H1 (cell line): ENCODE measurements at regions not wholly inside any gene's neighbourhood (a gene's known extent, or its start where the extent isn't known, plus 50 kb on each side); places are given as distances from the start of the nearest gene placed in this dataset.

ENCODE experiments used
- CTCF ChIA-PET: fragments of 300-600 bp; sonication (Branson Sonifier 250); formaldehyde crosslinking; loops from one replicate; lab custom pipeline; 2021; ENCODE audit not compliant: partially characterized antibody; lab: Charles Lee
- POLR2A ChIA-PET: fragments of 300-600 bp; sonication (Branson Sonifier 250); formaldehyde crosslinking; loops from one replicate; lab custom pipeline; 2021; ENCODE audit warnings: inconsistent platforms; ENCODE audit not compliant: partially characterized antibody; lab: Charles Lee
- DNase-seq, 2 experiments: peaks; one replicate each; pipeline versions ENCODE4 v3.0.0 to v3.0.0-alpha.2; 2010 to 2022; ENCODE audit warnings: low spot score in 2 of 2, low read depth in 1 of 2, mixed read lengths in 1 of 2
- FAIRE-seq: peaks from 2 replicates; lab custom pipeline; 2011; peaks lifted over from hg19 to GRCh38; lab: Jason Lieb, UNC
- H2AFZ ChIP-seq: 2 replicates; pipeline ENCODE4 v1.8.1; 2012; ENCODE audit warnings: low read length, inconsistent platforms
- H2AK5ac ChIP-seq: 2 replicates; pipeline ENCODE4 v1.6.1; 2013; ENCODE audit warnings: low read depth, low read length
- H2BK120ac ChIP-seq: replicated peaks from 2 replicates; pipeline ENCODE3; 2013; ENCODE audit warnings: low read depth, low read length, inconsistent platforms
- H2BK12ac ChIP-seq: 2 replicates; pipeline ENCODE4 v1.6.1; 2013; ENCODE audit warnings: low read depth, low read length
- H2BK15ac ChIP-seq: 2 replicates; pipeline ENCODE4 v1.6.1; 2013; ENCODE audit warnings: low read length
- H2BK20ac ChIP-seq: 2 replicates; pipeline ENCODE4 v1.6.1; 2013; ENCODE audit warnings: low read length
- H2BK5ac ChIP-seq: 2 replicates; pipeline ENCODE4 v1.6.1; 2013; ENCODE audit warnings: low read depth, low read length
- H3K14ac ChIP-seq: 2 replicates; pipeline ENCODE4 v1.6.1; 2013; ENCODE audit warnings: inconsistent platforms; ENCODE audit not compliant: insufficient read length
- H3K18ac ChIP-seq: 2 replicates; pipeline ENCODE4 v1.6.1; 2013; ENCODE audit warnings: low read length; ENCODE audit errors: extremely low read depth
- H3K23ac ChIP-seq: 2 replicates; pipeline ENCODE4 v1.6.1; 2013; ENCODE audit warnings: inconsistent platforms; ENCODE audit not compliant: insufficient read length
- H3K23me2 ChIP-seq: 2 replicates; pipeline ENCODE4 v1.6.1; 2013; ENCODE audit warnings: low read depth, low read length
- H3K27ac ChIP-seq: 2 replicates; pipeline ENCODE4 v1.6.1; 2011; ENCODE audit warnings: low read depth, low read length, inconsistent platforms
- H3K27me3 ChIP-seq, 4 experiments: replicated peaks in 1 of 4; 1 replicate in 1 of 4; 2 replicates in 3 of 4; pipeline versions ENCODE4 v1.6.1 to v1.8.1; 2011 to 2013; ENCODE audit warnings: low read length in 3 of 4, mild to moderate bottlenecking in 3 of 4, inconsistent platforms in 2 of 4, mixed read lengths in 2 of 4, moderate library complexity in 1 of 4; ENCODE audit not compliant: control insufficient read depth in 3 of 4, insufficient read depth in 3 of 4; ENCODE audit errors: extremely low read depth in 1 of 4
- H3K36me3 ChIP-seq, 4 experiments: 2 replicates each; pipeline versions ENCODE4 v1.6.1 to v1.8.1; 2011 to 2013; ENCODE audit warnings: mild to moderate bottlenecking in 4 of 4, low read length in 3 of 4, moderate library complexity in 2 of 4, control low read depth in 1 of 4, inconsistent platforms in 1 of 4; ENCODE audit not compliant: insufficient read depth in 4 of 4, control insufficient read depth in 2 of 4
- H3K4ac ChIP-seq: replicated peaks from 2 replicates; pipeline ENCODE3; 2013; ENCODE audit warnings: low read length, low read depth, mixed read lengths, inconsistent platforms; ENCODE audit not compliant: insufficient read length
- H3K4me1 ChIP-seq, 4 experiments: replicated peaks in 1 of 4; 1 replicate in 1 of 4; 2 replicates in 3 of 4; pipeline versions ENCODE4 v1.6.1 to v1.8.1; 2011 to 2013; ENCODE audit warnings: low read length in 3 of 4, inconsistent platforms in 2 of 4, mixed read lengths in 1 of 4; ENCODE audit not compliant: insufficient read depth in 4 of 4, control insufficient read depth in 3 of 4
- H3K4me2 ChIP-seq, 2 experiments: 2 replicates each; pipeline versions ENCODE4 v1.6.1 to v1.8.1; 2011 to 2013; ENCODE audit warnings: low read depth in 2 of 2, low read length in 2 of 2, control low read depth in 1 of 2, inconsistent platforms in 1 of 2, mild to moderate bottlenecking in 1 of 2; ENCODE audit not compliant: insufficient read depth in 1 of 2
- H3K4me3 ChIP-seq, 4 experiments: fragments of 200-600, 300-600 bp in 1 of 4; sonication (generic), shearing (Covaris generic), sonication (Bioruptor Twin) in 1 of 4; 2 replicates each; pipeline versions ENCODE4 v1.5.1 to v1.8.1; 2011 to 2016; ENCODE audit warnings: low read length in 4 of 4, low read depth in 3 of 4, control low read depth in 2 of 4, inconsistent platforms in 2 of 4, mild to moderate bottlenecking in 2 of 4, mixed read lengths in 1 of 4, moderate library complexity in 1 of 4; ENCODE audit not compliant: insufficient read depth in 2 of 4; ENCODE audit errors: extremely low read depth in 1 of 4
- H3K56ac ChIP-seq: replicated peaks from 2 replicates; pipeline ENCODE3; 2013; ENCODE audit warnings: low read depth, mild to moderate bottlenecking, mixed read lengths, low read length, inconsistent platforms; ENCODE audit not compliant: insufficient read length
- H3K79me1 ChIP-seq: 2 replicates; pipeline ENCODE4 v1.6.1; 2013; ENCODE audit warnings: low read depth, low read length, control low read depth
- H3K79me2 ChIP-seq, 2 experiments: 2 replicates each; pipeline versions ENCODE4 v1.6.1 to v1.8.1; 2012 to 2013; ENCODE audit warnings: low read length in 2 of 2, mild to moderate bottlenecking in 2 of 2, inconsistent platforms in 1 of 2; ENCODE audit not compliant: insufficient read depth in 2 of 2, control insufficient read depth in 1 of 2
- H3K9ac ChIP-seq, 4 experiments: replicated peaks in 1 of 4; 1 replicate in 1 of 4; 2 replicates in 3 of 4; pipeline versions ENCODE4 v1.6.1 to v1.8.1; 2011 to 2013; ENCODE audit warnings: low read depth in 3 of 4, low read length in 3 of 4, control low read depth in 2 of 4, mild to moderate bottlenecking in 2 of 4, moderate library complexity in 2 of 4, inconsistent platforms in 1 of 4; ENCODE audit errors: extremely low read depth in 1 of 4
- H3K9me3 ChIP-seq, 2 experiments: 2 replicates each; pipeline versions ENCODE4 v1.6.1 to v1.8.1; 2012 to 2013; ENCODE audit warnings: mild to moderate bottlenecking in 2 of 2, moderate library complexity in 2 of 2, control low read depth in 1 of 2, inconsistent platforms in 1 of 2, low read depth in 1 of 2, low read length in 1 of 2, mixed read lengths in 1 of 2; ENCODE audit not compliant: insufficient read depth in 2 of 2
- H4K20me1 ChIP-seq, 2 experiments: replicated peaks in 1 of 2; 2 replicates each; pipeline versions ENCODE3 to v1.8.1; 2011 to 2013; ENCODE audit warnings: inconsistent platforms in 2 of 2, low read length in 2 of 2, mild to moderate bottlenecking in 1 of 2; ENCODE audit not compliant: insufficient read depth in 2 of 2, control insufficient read depth in 1 of 2
- H4K5ac ChIP-seq: 2 replicates; pipeline ENCODE4 v1.6.1; 2013; ENCODE audit warnings: low read length, low read depth, mixed read lengths, inconsistent platforms; ENCODE audit not compliant: insufficient read length
- H4K8ac ChIP-seq: 2 replicates; pipeline ENCODE4 v1.8.0; 2013; ENCODE audit warnings: mild to moderate bottlenecking, moderate library complexity, low read length, inconsistent platforms; ENCODE audit not compliant: insufficient read depth; ENCODE audit errors: extremely low read depth
- H4K91ac ChIP-seq: replicated peaks from 2 replicates; pipeline ENCODE3; 2013; ENCODE audit warnings: low read length, mixed read lengths, inconsistent platforms; ENCODE audit not compliant: insufficient read length
- BACH1 ChIP-seq: IDR thresholded peaks from 2 replicates; pipeline ENCODE4 v1.6.1; 2012; ENCODE audit warnings: low read length, improper control_type of control experiment
- CEBPB ChIP-seq: IDR thresholded peaks from 2 replicates; pipeline ENCODE4 v1.6.1; 2012; ENCODE audit warnings: low read depth, low read length
- E2F6 ChIP-seq: IDR thresholded peaks from 2 replicates; pipeline ENCODE4 v1.6.1; 2012; ENCODE audit warnings: inconsistent platforms
- EGR1 ChIP-seq: IDR thresholded peaks from 2 replicates; pipeline ENCODE4 v1.6.1; 2011; ENCODE audit warnings: low read depth, low read length, borderline replicate concordance
- JUN ChIP-seq: IDR thresholded peaks from 2 replicates; pipeline ENCODE4 v1.6.1; 2011; ENCODE audit warnings: low read depth, mild to moderate bottlenecking, improper control_type of control experiment, low read length
- RBBP5 ChIP-seq: IDR thresholded peaks from 2 replicates; pipeline ENCODE4 v1.7.1; 2012; ENCODE audit warnings: low read depth, mild to moderate bottlenecking, inconsistent platforms, low read length, moderate library complexity, borderline replicate concordance
- SP1 ChIP-seq: IDR thresholded peaks from 2 replicates; pipeline ENCODE4 v1.6.1; 2011; ENCODE audit warnings: low read depth, low read length
- SRF ChIP-seq: IDR thresholded peaks from 2 replicates; pipeline ENCODE4 v1.6.1; 2011; ENCODE audit warnings: mild to moderate bottlenecking, low read depth, low read length, moderate library complexity
- TCF12 ChIP-seq: IDR thresholded peaks from 2 replicates; pipeline ENCODE4 v1.6.1; 2011; ENCODE audit warnings: low read depth, mild to moderate bottlenecking, low read length
- WGBS, 2 experiments: shearing (Covaris generic) in 1 of 2; methylation state at CpG; one replicate each; pipeline versions ENCODE4 v1.1.6 to v1.1.7; 2013 to 2015; ENCODE audit warnings: low lambda C conversion rate in 2 of 2, mixed read lengths in 2 of 2, inconsistent platforms in 1 of 2, low coverage in 1 of 2, missing lambda C conversion rate in 1 of 2; ENCODE audit not compliant: insufficient replicate concordance in 2 of 2, insufficient coverage in 1 of 2, insufficient read length in 1 of 2; ENCODE audit errors: extremely low coverage in 1 of 2, missing lambda C conversion rate in 1 of 2; 5-methylcytosine and 5-hydroxymethylcytosine counted together
- TF ChIP-seq, protein P1 (sequence below): IDR thresholded peaks from 2 replicates; pipeline ENCODE4 v1.6.1; 2011; ENCODE audit warnings: low read length, improper control_type of control experiment

DNA sequence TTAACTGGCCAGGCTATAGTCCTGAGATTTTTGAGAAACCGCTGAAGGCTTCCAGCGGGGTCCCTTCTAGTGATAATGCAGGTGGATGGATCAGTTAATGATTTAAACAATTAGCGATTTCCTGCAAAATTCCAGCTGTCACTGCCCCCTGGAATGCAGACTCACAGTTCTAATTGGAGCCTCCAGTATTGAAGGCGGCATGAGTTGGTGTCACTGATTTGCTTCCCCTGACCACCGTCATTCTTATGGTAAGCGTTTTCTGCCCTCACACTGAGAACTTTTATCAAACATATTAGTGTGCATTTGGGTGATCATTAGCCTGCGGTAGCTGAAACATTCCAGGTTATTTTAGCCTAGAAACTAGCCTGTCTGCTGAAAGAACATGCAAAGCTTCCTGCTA is 99.1 kb downstream of the TMSB4Y start:
- WGBS, 2 experiments, result 0% methylated on average over 7 of the region's 7 CpGs; no CpG with 5 or more reads in 1 of the 2 experiments
- peaks cover 0 to 12% (median 4%) of the 10 kb centered on the region in 4 experiments; a peak in 4 of 7 replicates for H3K4me1 ChIP-seq
- H3K18ac ChIP-seq, result no peak overlapping the region
- no peak overlapping the region for H2BK12ac ChIP-seq
- no peak overlapping the region for H3K23ac ChIP-seq
- FAIRE-seq (peak; percentile 97), DNase-seq (peak in 1 of 2 experiments; percentile 41)
- no peaks in the 10 kb centered on the region for H3K23me2 ChIP-seq
- H3K4me3 ChIP-seq, result peak overlapping the region in 1 of 4 experiments; percentile 48; a peak in 1 of 8 replicates
- CTCF ChIA-PET, result no interaction called here
- peak overlapping the region in 1 of 2 experiments; percentile 82; a peak in 1 of 4 replicates for H3K4me2 ChIP-seq
- no peaks in the 10 kb centered on the region for H3K9me3 ChIP-seq
- no peak overlapping the region for H3K14ac ChIP-seq
- no peak overlapping the region for H4K5ac ChIP-seq
- peaks cover 0 to 20% of the 10 kb centered on the region in 2 experiments; a peak in 2 of 4 replicates for H3K79me2 ChIP-seq
- H4K20me1 ChIP-seq, result no peaks in the 10 kb centered on the region
- no peaks in the 10 kb centered on the region for H3K79me1 ChIP-seq
- H2BK20ac ChIP-seq, result no peak overlapping the region
- no peak overlapping the region for H2BK120ac ChIP-seq
- H3K56ac ChIP-seq, result no peak overlapping the region
- H3K9ac ChIP-seq, result no peak overlapping the region
- peaks cover 0 to 9% (median 3%) of the 10 kb centered on the region in 4 experiments; a peak in 2 of 8 replicates for H3K36me3 ChIP-seq
- H3K27me3 ChIP-seq, result no peaks in the 10 kb centered on the region
- no peak overlapping the region for H2BK15ac ChIP-seq
- no peak overlapping the region for H2AFZ ChIP-seq
- POLR2A ChIA-PET, result interaction anchor here (0.6 to 1.4 kb wide), 3 partner anchors 10 to 99 kb away, joined by 3 to 4 read pairs (median 4); partner anchors contain the start of gene TMSB4Y
- H2AK5ac ChIP-seq, result no peak overlapping the region
- no peak overlapping the region for H4K91ac ChIP-seq
- no peak overlapping the region for H4K8ac ChIP-seq
- H3K4ac ChIP-seq, result no peak overlapping the region
- H3K27ac ChIP-seq, result no peak overlapping the region
- no peak overlapping the region for H2BK5ac ChIP-seq
- TF ChIP-seq, protein P1, sequence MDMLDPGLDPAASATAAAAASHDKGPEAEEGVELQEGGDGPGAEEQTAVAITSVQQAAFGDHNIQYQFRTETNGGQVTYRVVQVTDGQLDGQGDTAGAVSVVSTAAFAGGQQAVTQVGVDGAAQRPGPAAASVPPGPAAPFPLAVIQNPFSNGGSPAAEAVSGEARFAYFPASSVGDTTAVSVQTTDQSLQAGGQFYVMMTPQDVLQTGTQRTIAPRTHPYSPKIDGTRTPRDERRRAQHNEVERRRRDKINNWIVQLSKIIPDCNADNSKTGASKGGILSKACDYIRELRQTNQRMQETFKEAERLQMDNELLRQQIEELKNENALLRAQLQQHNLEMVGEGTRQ, result no peak
- TF ChIP-seq BACH1, result no peak
- no peak for TF ChIP-seq CEBPB
- no peak for TF ChIP-seq SRF
- no peak for TF ChIP-seq E2F6
- no peak; the same call in 1 of the 2 replicates for TF ChIP-seq SP1
- TF ChIP-seq JUN, result no peak
- 0 out of 2 replicates have a peak, but pooled peaks have one; percentile 63 for TF ChIP-seq TCF12
- no peak for TF ChIP-seq EGR1
- no peak for TF ChIP-seq RBBP5
